ENCODE measurements at regions not wholly inside any gene's neighbourhood (a gene's known extent, or its start where the extent isn't known, plus 50 kb on each side); places are given as distances from the start of the nearest gene placed in this dataset.
"Not testable (repeated sequence)": the region's sequence is repeated elsewhere in the genome, so short reads cannot be mapped to it uniquely, and the experiment has no call there.

DNA sequence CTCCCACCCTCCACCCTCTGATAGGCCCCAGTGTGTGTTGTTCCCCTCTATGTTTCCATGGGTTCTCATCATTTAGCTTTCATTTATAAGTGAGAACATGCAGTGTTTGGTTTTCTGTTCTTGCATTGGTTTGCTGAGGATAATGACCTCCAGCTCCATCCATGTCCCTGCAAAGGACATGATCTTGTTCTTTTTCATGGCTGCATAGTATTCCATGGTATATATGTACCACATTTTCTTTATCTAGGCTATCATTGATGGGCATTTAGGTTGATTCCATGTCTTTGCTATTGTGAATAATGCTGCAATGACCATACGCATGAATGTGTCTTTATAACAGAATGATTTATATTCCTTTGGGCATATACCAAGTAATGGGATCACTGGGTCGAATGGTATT, 59.1 kb upstream of the STC2 start:
- TF ChIP-seq, protein P1, sequence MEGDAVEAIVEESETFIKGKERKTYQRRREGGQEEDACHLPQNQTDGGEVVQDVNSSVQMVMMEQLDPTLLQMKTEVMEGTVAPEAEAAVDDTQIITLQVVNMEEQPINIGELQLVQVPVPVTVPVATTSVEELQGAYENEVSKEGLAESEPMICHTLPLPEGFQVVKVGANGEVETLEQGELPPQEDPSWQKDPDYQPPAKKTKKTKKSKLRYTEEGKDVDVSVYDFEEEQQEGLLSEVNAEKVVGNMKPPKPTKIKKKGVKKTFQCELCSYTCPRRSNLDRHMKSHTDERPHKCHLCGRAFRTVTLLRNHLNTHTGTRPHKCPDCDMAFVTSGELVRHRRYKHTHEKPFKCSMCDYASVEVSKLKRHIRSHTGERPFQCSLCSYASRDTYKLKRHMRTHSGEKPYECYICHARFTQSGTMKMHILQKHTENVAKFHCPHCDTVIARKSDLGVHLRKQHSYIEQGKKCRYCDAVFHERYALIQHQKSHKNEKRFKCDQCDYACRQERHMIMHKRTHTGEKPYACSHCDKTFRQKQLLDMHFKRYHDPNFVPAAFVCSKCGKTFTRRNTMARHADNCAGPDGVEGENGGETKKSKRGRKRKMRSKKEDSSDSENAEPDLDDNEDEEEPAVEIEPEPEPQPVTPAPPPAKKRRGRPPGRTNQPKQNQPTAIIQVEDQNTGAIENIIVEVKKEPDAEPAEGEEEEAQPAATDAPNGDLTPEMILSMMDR (conservative IDR thresholded peaks at IDR 0.05; ENCODE audit: low read depth, low read length), result not testable (repeated sequence)
- TF ChIP-seq MXI1 (IDR thresholded peaks at IDR 0.05; ENCODE audit: borderline replicate concordance, low read depth, low read length); POLR2A (IDR thresholded peaks at IDR 0.05; ENCODE audit: low read depth, low read length); CHD1 (IDR thresholded peaks at IDR 0.05; ENCODE audit: low read depth, low read length); RFX5 (IDR thresholded peaks at IDR 0.05; ENCODE audit: low read depth, low read length); RAD21 (IDR thresholded peaks at IDR 0.05; ENCODE audit: low read length); MAZ (IDR thresholded peaks at IDR 0.05; ENCODE audit: borderline replicate concordance, low read depth, low read length); MAFK (IDR thresholded peaks at IDR 0.05; ENCODE audit: low read depth, low read length); BHLHE40 (IDR thresholded peaks at IDR 0.05; ENCODE audit: low read depth, low read length); SMC3 (IDR thresholded peaks at IDR 0.05; ENCODE audit: low read depth, low read length): not testable (repeated sequence)
